SK-N-SH treated with all-trans-retinoic acid at 6 μM for 48 hours (cell line): ENCODE measurements at regions not wholly inside any gene's neighbourhood (a gene's known extent, or its start where the extent isn't known, plus 50 kb on each side); places are given as distances from the start of the nearest gene placed in this dataset.

Source experiments
- ATAC-seq: fragments of 200-7000 bp; cut with Tn5 transposase; 3 replicates; pipeline ENCODE4 v1.9.1; 2020; ENCODE audit warnings: mild to moderate bottlenecking, moderate library complexity
- BACH2 ChIP-seq: fragments of 250-450 bp; sonication (Bioruptor Pico); IDR thresholded peaks from 2 replicates; pipeline ENCODE4 v1.9.0; 2021; ENCODE audit warnings: mild to moderate bottlenecking, borderline replicate concordance
- CSDC2 ChIP-seq: fragments of 250-450 bp; sonication (Bioruptor Pico); IDR thresholded peaks from 2 replicates; pipeline ENCODE4 v1.5.0; 2020; ENCODE audit warnings: mild to moderate bottlenecking, moderate library complexity
- ESRRG ChIP-seq: fragments of 250-450 bp; sonication (Bioruptor Pico); IDR thresholded peaks from 2 replicates; pipeline ENCODE4 v1.6.1; 2021; ENCODE audit warnings: mild to moderate bottlenecking
- GLIS3 ChIP-seq: fragments of 250-450 bp; sonication (Bioruptor Pico); IDR thresholded peaks from 2 replicates; pipeline ENCODE4 v1.5.0; 2020; ENCODE audit warnings: mild to moderate bottlenecking, moderate library complexity
- ISL1 ChIP-seq: fragments of 250-450 bp; sonication (Bioruptor Pico); IDR thresholded peaks from 2 replicates; pipeline ENCODE4 v2.1.2; 2022; ENCODE audit warnings: mild to moderate bottlenecking, moderate library complexity
- OSR1 ChIP-seq: fragments of 250-450 bp; sonication (Bioruptor Pico); IDR thresholded peaks from 2 replicates; pipeline ENCODE4 v1.8.0; 2022; ENCODE audit warnings: moderate library complexity, mild to moderate bottlenecking, inconsistent platforms
- PPARA ChIP-seq: fragments of 250-450 bp; sonication (Bioruptor Pico); IDR thresholded peaks from 2 replicates; pipeline ENCODE4 v1.5.0; 2020; ENCODE audit warnings: mild to moderate bottlenecking, borderline replicate concordance
- SNAI2 ChIP-seq: fragments of 250-450 bp; sonication (Bioruptor Pico); IDR thresholded peaks from 2 replicates; pipeline ENCODE4 v1.5.0; 2020; ENCODE audit warnings: mild to moderate bottlenecking, moderate library complexity
- TCF4 ChIP-seq: fragments of 250-450 bp; sonication (Bioruptor Pico); IDR thresholded peaks from 2 replicates; pipeline ENCODE4 v1.8.0; 2021; ENCODE audit warnings: mild to moderate bottlenecking, moderate library complexity, borderline replicate concordance
- TOX ChIP-seq: fragments of 250-450 bp; sonication (Bioruptor Pico); IDR thresholded peaks from 2 replicates; pipeline ENCODE4 v1.8.0; 2021; ENCODE audit warnings: mild to moderate bottlenecking, moderate library complexity, borderline replicate concordance
- TSHZ2 ChIP-seq: fragments of 250-450 bp; sonication (Bioruptor Pico); IDR thresholded peaks from 2 replicates; pipeline ENCODE4 v1.5.0; 2020; ENCODE audit warnings: mild to moderate bottlenecking, moderate library complexity
- ZC3H10 ChIP-seq: fragments of 250-450 bp; sonication (Bioruptor Pico); IDR thresholded peaks from 2 replicates; pipeline ENCODE4 v1.5.1; 2021; ENCODE audit warnings: mild to moderate bottlenecking, moderate library complexity
- ZFP3 ChIP-seq: fragments of 250-450 bp; sonication (Bioruptor Pico); IDR thresholded peaks from 2 replicates; pipeline ENCODE4 v1.5.0; 2020; ENCODE audit warnings: mild to moderate bottlenecking, moderate library complexity
- ZFP30 ChIP-seq: fragments of 450-650 bp; formaldehyde crosslinking; IDR thresholded peaks from 2 replicates; pipeline ENCODE4 v1.5.0; 2022; ENCODE audit warnings: mild to moderate bottlenecking, moderate library complexity
- ZNF565 ChIP-seq: fragments of 450-650 bp; formaldehyde crosslinking; conservative IDR thresholded peaks from 2 replicates; pipeline ENCODE4 v1.5.0; 2020; ENCODE audit warnings: low read depth, mild to moderate bottlenecking, moderate library complexity
- ZNF70 ChIP-seq: fragments of 450-650 bp; formaldehyde crosslinking; IDR thresholded peaks from 2 replicates; pipeline ENCODE4 v1.5.0; 2020; ENCODE audit warnings: mild to moderate bottlenecking, moderate library complexity
- ZNF8 ChIP-seq: fragments of 450-650 bp; formaldehyde crosslinking; IDR thresholded peaks from 2 replicates; pipeline ENCODE4 v1.5.0; 2020; ENCODE audit warnings: mild to moderate bottlenecking, moderate library complexity
- TF ChIP-seq, protein P1 (sequence below): fragments of 250-450 bp; sonication (Bioruptor Pico); IDR thresholded peaks from 2 replicates; pipeline ENCODE4 v1.8.0; 2020; ENCODE audit warnings: mild to moderate bottlenecking, moderate library complexity, borderline replicate concordance

- no peak for TF ChIP-seq ZC3H10
- no peak for TF ChIP-seq ZNF70
- TF ChIP-seq ISL1: no peak
- no peak for TF ChIP-seq ZFP3 (CRISPR knock-in tag)
- ATAC-seq: no peak
Measured at GRCh38 chr12:24759155-24759554, 189.7 kb downstream of the BCAT1 start.

DNA sequence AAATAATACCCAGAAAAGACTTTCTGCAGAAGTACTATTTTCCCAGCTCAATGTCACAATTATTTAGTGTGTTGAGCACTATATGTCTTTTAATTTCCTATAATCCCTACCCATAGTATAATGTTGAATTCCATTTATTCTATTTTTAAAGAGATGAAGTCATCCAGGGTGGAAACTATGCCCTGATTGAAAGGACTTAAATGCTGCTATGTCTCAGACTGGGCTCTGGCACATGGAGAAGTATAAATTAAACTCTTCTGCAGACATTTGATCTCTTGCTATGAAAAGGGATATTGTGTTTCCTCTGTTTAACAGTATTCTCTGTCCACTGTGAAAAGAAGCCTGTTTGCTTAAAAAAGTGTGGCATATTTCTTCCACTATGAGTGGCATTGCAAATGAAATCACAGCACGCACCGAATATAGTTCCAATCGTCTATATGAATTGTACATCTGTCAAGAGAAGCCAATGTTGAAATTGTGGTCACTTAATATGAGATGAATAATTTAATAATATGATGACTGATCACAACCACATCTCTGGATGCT, 192.3 kb downstream of the BCAT1 start:
- ATAC-seq: peak; percentile 87
- TF ChIP-seq BACH2 (CRISPR knock-in tag) (no peak), ZC3H10 (peak; percentile 47; the same call in 1 of the 2 replicates)
- TF ChIP-seq, all 23 proteins: peak for 1

- peak; percentile 65 for ATAC-seq
- TF ChIP-seq ZNF565 (CRISPR knock-in tag) (no peak), TCF4 (no peak), ZNF70 (no peak)
Measured at GRCh38 chr12:24754690-24755638, 193.9 kb downstream of the BCAT1 start.

DNA sequence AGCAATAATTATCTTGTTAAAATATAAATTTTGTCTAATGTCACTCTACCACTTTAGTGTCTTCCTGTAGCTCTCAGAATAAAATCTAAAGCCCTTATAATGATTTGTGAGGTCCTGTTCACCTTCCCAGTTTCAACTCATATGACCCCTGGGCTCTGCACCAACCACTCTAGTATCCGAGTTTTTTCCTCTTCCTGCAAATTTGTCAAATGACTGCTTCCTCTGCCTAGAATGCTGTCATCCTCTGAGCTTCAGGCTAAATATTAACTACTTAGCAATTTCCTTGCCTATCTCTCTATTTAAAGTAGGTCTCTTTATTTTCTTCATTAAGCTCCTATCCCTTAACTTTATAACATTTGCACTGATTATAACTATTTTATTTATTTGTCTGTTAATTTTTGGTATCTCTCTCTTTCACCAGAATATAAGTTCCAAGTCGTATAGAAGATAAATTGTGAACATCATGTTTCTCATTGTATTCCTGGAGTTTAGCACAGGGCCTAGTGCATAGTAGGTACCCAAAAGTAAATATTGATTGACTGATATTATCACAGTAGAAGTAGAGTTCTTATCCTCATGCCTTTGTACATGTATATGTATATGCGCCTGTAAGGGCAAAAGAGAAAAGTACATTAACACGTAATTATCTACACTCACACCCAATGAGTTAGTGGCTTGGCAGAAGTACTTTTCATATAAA, 196.0 kb downstream of the BCAT1 start:
- ATAC-seq: no peak
- TF ChIP-seq PPARA (CRISPR knock-in tag) (no peak), ZNF70 (no peak), TCF4 (no peak), ZNF8 (CRISPR knock-in tag) (no peak), ZFP30 (CRISPR knock-in tag) (no peak), SNAI2 (CRISPR knock-in tag) (no peak), OSR1 (no peak), BACH2 (CRISPR knock-in tag) (no peak), CSDC2 (CRISPR knock-in tag) (no peak), ZC3H10 (no peak)
- TF ChIP-seq, protein P1, sequence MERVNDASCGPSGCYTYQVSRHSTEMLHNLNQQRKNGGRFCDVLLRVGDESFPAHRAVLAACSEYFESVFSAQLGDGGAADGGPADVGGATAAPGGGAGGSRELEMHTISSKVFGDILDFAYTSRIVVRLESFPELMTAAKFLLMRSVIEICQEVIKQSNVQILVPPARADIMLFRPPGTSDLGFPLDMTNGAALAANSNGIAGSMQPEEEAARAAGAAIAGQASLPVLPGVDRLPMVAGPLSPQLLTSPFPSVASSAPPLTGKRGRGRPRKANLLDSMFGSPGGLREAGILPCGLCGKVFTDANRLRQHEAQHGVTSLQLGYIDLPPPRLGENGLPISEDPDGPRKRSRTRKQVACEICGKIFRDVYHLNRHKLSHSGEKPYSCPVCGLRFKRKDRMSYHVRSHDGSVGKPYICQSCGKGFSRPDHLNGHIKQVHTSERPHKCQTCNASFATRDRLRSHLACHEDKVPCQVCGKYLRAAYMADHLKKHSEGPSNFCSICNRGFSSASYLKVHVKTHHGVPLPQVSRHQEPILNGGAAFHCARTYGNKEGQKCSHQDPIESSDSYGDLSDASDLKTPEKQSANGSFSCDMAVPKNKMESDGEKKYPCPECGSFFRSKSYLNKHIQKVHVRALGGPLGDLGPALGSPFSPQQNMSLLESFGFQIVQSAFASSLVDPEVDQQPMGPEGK (CRISPR knock-in tag): no peak
- TF ChIP-seq, all 23 proteins: peak for 0

DNA sequence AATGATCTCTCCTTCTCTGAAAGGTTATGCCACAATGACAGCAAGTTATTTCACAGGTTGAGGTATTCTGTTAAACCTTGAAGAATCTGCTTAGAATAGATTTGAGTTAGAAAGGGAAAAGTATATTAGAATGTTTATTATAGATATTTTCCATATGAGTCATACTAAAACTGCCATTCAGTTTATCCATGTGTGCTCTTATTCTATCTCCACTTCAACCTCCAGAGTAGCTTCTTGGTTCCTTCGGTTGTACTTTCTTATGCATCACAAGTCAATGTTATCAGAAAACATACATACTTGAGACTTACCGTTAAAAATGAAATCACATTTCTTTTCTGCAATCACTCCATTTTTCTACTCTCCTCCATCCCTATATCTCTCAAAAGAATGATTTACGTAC, 197.7 kb downstream of the BCAT1 start:
- TF ChIP-seq ISL1: no peak
- TF ChIP-seq OSR1: no peak
- no peak for TF ChIP-seq GLIS3
- no peak for TF ChIP-seq ZNF565 (CRISPR knock-in tag)
- no peak for TF ChIP-seq TOX (CRISPR knock-in tag)
- no peak for TF ChIP-seq ESRRG
- TF ChIP-seq ZFP3 (CRISPR knock-in tag): no peak
- TF ChIP-seq, protein P1 (CRISPR knock-in tag): no peak
- TF ChIP-seq TSHZ2: no peak
- no peak for TF ChIP-seq ZC3H10
- ATAC-seq: peak; percentile 45
